ENCODE measurements at regions not wholly inside any gene's neighbourhood (a gene's known extent, or its start where the extent isn't known, plus 50 kb on each side); places are given as distances from the start of the nearest gene placed in this dataset.

- TF ChIP-seq CTCF (IDR thresholded peaks at IDR 0.05): no peak
- no peak for TF ChIP-seq EZH2 (IDR thresholded peaks at IDR 0.05; ENCODE audit: borderline replicate concordance, insufficient read depth, low read depth, low read length, poor library complexity, severe bottlenecking)
Measured at GRCh38 chr16:88299751-88300462, 82.9 kb upstream of the ZNF469 start.
